Pancreas (tissue), 10 donors: ENCODE measurements at regions not wholly inside any gene's neighbourhood (a gene's known extent, or its start where the extent isn't known, plus 50 kb on each side); places are given as distances from the start of the nearest gene placed in this dataset.

Source experiments
- ATAC-seq, 4 donors: fragments of 200-7000 bp; cut with Tn5 transposase; one replicate each; pipeline versions ENCODE4 v1.8.0 to v1.9.1; 2020; ENCODE audit warnings: mild to moderate bottlenecking in 4 of 4, moderate library complexity in 4 of 4
- DNase-seq, 6 donors: peaks; one replicate each; pipeline ENCODE4 v3.0.0-alpha.2; 2020
- FAIRE-seq: peaks from 2 replicates; lab custom pipeline; 2012; peaks lifted over from hg19 to GRCh38; lab: Jason Lieb, UNC
- H3K27ac ChIP-seq, 4 donors: fragments of 200-600 bp; sonication (generic); 1 replicate in 3 of 4; 2 replicates in 1 of 4; pipeline versions ENCODE4 v1.5.0 to v1.8.0; 2020
- H3K27me3 ChIP-seq, 4 donors: fragments of 200-600 bp; one replicate each; pipeline ENCODE4 v1.8.0; 2021
- H3K36me3 ChIP-seq, 3 donors: fragments of 200-600 bp; sonication (generic) in 1 of 3; one replicate each; pipeline versions ENCODE4 v1.5.0 to v1.8.0; 2020 to 2021
- H3K4me1 ChIP-seq, 3 donors: fragments of 200-600 bp; one replicate each; pipeline ENCODE4 v1.8.0; 2021
- H3K4me3 ChIP-seq, 4 donors: fragments of 200-600 bp; sonication (generic) in 2 of 4; one replicate each; pipeline versions ENCODE4 v1.5.0 to v1.8.0; 2020 to 2021
- H3K9me3 ChIP-seq, 4 donors: fragments of 200-600 bp; one replicate each; pipeline ENCODE4 v1.8.0; 2021
- CTCF ChIP-seq, 4 donors: fragments of 200-600 bp; sonication (generic) in 3 of 4; IDR thresholded peaks; one replicate each; pipeline versions ENCODE4 v1.5.0 to v1.8.0; 2021; ENCODE audit warnings: antibody characterized with exemption in 4 of 4
- WGBS, 2 donors: extraction: QIAGEN DNeasy Blood & Tissue Kit; methylation state at CpG; one replicate each; pipeline ENCODE4 v1.1.7; 2013; 5-methylcytosine and 5-hydroxymethylcytosine counted together
- intact Hi-C, 3 donors: fragments of 100-400 bp; cut with DNase I; formaldehyde crosslinking; loops; one replicate each; pipeline versions ENCODE4 v1.11.1 to v1.14.2; 2022
- donor health status: healthy with polysubstance abuse.
- donor health status: DM: no; HTN: no; CAD: no; lungs with moderate emphysema.
- donor health status: DM: no; HTN: no; CAD: no.
- donor health status: control.
- donor health status: control.
- donor health status: Bipolar disorder and iron deficiency.
- donor health status: DM: yes; HTN: yes; CAD: no.
- donor health status: DM: no; HTN: no; CAD: no.
- donor health status: DM: no; HTN: no; CAD: no.
- donor health status: DM: yes; HTN: yes; CAD: no.

GRCh38 chr2:224287531-224287930 lies 114.4 kb downstream of the FAM124B start:
- Histone ChIP-seq H3K27ac (no peak overlapping the region), H3K27me3 (no peaks in the 10 kb centered on the region), H3K4me1 (no peaks in the 10 kb centered on the region), H3K9me3 (no peaks in the 10 kb centered on the region), H3K4me3 (no peak overlapping the region), H3K36me3 (no peaks in the 10 kb centered on the region)
- DNase-seq (no peak), FAIRE-seq (no peak), ATAC-seq (no peak)
- intact Hi-C loops: no loop called here
- WGBS, 2 donors: 33 to 55% methylated on average over 2 of the region's 2 CpGs
- TF ChIP-seq CTCF (IDR thresholded peaks at IDR 0.05): no peak

- H3K27me3 ChIP-seq: no peaks in the 10 kb centered on the region
- no peak for FAIRE-seq
- H3K27ac ChIP-seq: no peak overlapping the region
- no peaks in the 10 kb centered on the region for H3K9me3 ChIP-seq
- intact Hi-C loops: no loop called here
- no peak overlapping the region for H3K4me3 ChIP-seq
- H3K4me1 ChIP-seq: no peaks in the 10 kb centered on the region
- no peak for TF ChIP-seq CTCF (IDR thresholded peaks at IDR 0.05)
- ATAC-seq: no peak
- no peaks in the 10 kb centered on the region for H3K36me3 ChIP-seq
- no peak for DNase-seq
- WGBS, 2 donors: 38 to 49% methylated on average over 2 of the region's 2 CpGs
Measured at GRCh38 chr2:224286923-224287322, 115.0 kb downstream of the FAM124B start.

- FAIRE-seq: peak; percentile 64
Measured at GRCh38 chr2:224284134-224284946, 117.6 kb downstream of the FAM124B start.

GRCh38 chr2:224283466-224283965 lies 118.4 kb downstream of the FAM124B start:
- no peak for DNase-seq
- ATAC-seq: no peak
- FAIRE-seq: no peak
- Histone ChIP-seq H3K27me3 (no peaks in the 10 kb centered on the region), H3K9me3 (no peaks in the 10 kb centered on the region), H3K4me1 (no peaks in the 10 kb centered on the region), H3K4me3 (no peak overlapping the region), H3K27ac (no peak overlapping the region), H3K36me3 (no peaks in the 10 kb centered on the region)
- WGBS, 2 donors: 54 to 66% methylated on average over 8 of the region's 8 CpGs
- no peak for TF ChIP-seq CTCF (IDR thresholded peaks at IDR 0.05)
- intact Hi-C loops: loop anchor here in 2 of 3 donors (5.0 kb wide), 2 partner anchors 291 to 311 kb away; no protein-coding TSS in a partner anchor

More at GRCh38 chr2:224284134-224284946, 117.6 kb downstream of the FAM124B start:
- no peak overlapping the region for H3K27ac ChIP-seq
- peak; percentile 43 to 75 (median 71) for ATAC-seq
- H3K4me3 ChIP-seq: no peak overlapping the region
- no peaks in the 10 kb centered on the region for H3K9me3 ChIP-seq
- H3K27me3 ChIP-seq: no peaks in the 10 kb centered on the region
- peak in 1 of 6 donors; percentile 13 for DNase-seq
- intact Hi-C loops: loop anchor here in 2 of 3 donors (5.0 kb wide), 2 partner anchors 292 to 312 kb away; no protein-coding TSS in a partner anchor
- H3K36me3 ChIP-seq: no peaks in the 10 kb centered on the region
- 18 to 25% methylated on average over 1 of the region's 1 CpG for WGBS, 2 donors
- H3K4me1 ChIP-seq: no peaks in the 10 kb centered on the region
- peak; percentile 29 to 62 (median 43) for TF ChIP-seq CTCF (IDR thresholded peaks at IDR 0.05)

- no peaks in the 10 kb centered on the region for H3K9me3 ChIP-seq
- no peak for TF ChIP-seq CTCF (IDR thresholded peaks at IDR 0.05)
- H3K27ac ChIP-seq: no peak overlapping the region
- 76 to 83% methylated on average over 2 of the region's 2 CpGs for WGBS, 2 donors
- no peak for ATAC-seq
- DNase-seq: no peak
- H3K36me3 ChIP-seq: no peaks in the 10 kb centered on the region
- no peaks in the 10 kb centered on the region for H3K27me3 ChIP-seq
- no peaks in the 10 kb centered on the region for H3K4me1 ChIP-seq
- intact Hi-C loops: loop anchor here in 2 of 3 donors (5.0 kb wide), 2 partner anchors 289 to 309 kb away; no protein-coding TSS in a partner anchor
- no peak overlapping the region for H3K4me3 ChIP-seq
- no peak for FAIRE-seq
Measured at GRCh38 chr2:224281374-224281773, 120.5 kb downstream of the FAM124B start.
